Right atrium auricular region (tissue), 2 donors: ENCODE measurements at regions not wholly inside any gene's neighbourhood (a gene's known extent, or its start where the extent isn't known, plus 50 kb on each side); places are given as distances from the start of the nearest gene placed in this dataset.

ENCODE experiments used
- DNase-seq: peaks from one replicate; pipeline ENCODE4 v3.0.0-alpha.2; 2019; ENCODE audit warnings: low spot score
- H3K27ac ChIP-seq, 2 donors: fragments of 200-600 bp; sonication (generic); 1 replicate in 1 of 2; 2 replicates in 1 of 2; pipeline ENCODE4 v1.5.1; 2016 to 2019
- H3K27me3 ChIP-seq, 2 donors: fragments of 200-600 bp; sonication (generic); one replicate each; pipeline versions ENCODE4 v1.5.1 to v1.6.0; 2017 to 2019
- H3K36me3 ChIP-seq: fragments of 200-600 bp; sonication (generic); one replicate; pipeline ENCODE4 v1.5.1; 2016
- H3K4me1 ChIP-seq, 2 donors: fragments of 200-600 bp; sonication (generic); one replicate each; pipeline versions ENCODE4 v1.5.1 to v1.6.0; 2017 to 2019
- H3K4me3 ChIP-seq, 2 donors: fragments of 200-600 bp; sonication (generic); 1 replicate in 1 of 2; 2 replicates in 1 of 2; pipeline ENCODE4 v1.5.1; 2017 to 2019; ENCODE audit warnings: mild to moderate bottlenecking in 1 of 2, moderate library complexity in 1 of 2
- H3K9me3 ChIP-seq, 2 donors: fragments of 200-600 bp; sonication (generic); one replicate each; pipeline ENCODE4 v1.5.1; 2019
- TF ChIP-seq, protein P1 (sequence below), 2 donors: fragments of 200-600 bp; sonication (generic); IDR thresholded peaks; one replicate each; pipeline ENCODE4 v1.5.1; 2019; ENCODE audit warnings: antibody characterized with exemption in 2 of 2

DNA sequence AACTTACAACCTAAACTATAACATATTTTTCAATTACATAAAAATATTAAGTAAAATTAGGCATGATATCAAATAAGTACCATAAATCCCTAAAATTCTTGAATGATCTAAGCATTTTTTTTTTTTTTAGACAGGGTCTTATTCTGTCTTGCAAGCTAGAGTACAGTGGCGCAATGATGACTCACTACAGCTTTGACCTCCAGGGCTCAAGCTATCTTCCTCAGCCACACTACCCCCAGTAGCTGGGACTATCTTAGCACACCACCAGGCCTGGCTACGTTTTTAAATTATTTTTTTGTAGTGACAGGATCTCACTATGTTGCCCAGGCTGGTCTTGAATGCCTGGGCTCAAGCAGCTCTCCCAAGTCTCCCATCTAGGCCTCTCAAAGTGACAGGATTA lies 1042.3 kb downstream of the FSTL5 start:
- Histone ChIP-seq H3K4me3 (no peak overlapping the region), H3K36me3 (no peaks in the 10 kb centered on the region), H3K27ac (no peak overlapping the region), H3K4me1 (no peaks in the 10 kb centered on the region), H3K9me3 (no peaks in the 10 kb centered on the region), H3K27me3 (no peaks in the 10 kb centered on the region)
- no peak for DNase-seq
- TF ChIP-seq, protein P1, sequence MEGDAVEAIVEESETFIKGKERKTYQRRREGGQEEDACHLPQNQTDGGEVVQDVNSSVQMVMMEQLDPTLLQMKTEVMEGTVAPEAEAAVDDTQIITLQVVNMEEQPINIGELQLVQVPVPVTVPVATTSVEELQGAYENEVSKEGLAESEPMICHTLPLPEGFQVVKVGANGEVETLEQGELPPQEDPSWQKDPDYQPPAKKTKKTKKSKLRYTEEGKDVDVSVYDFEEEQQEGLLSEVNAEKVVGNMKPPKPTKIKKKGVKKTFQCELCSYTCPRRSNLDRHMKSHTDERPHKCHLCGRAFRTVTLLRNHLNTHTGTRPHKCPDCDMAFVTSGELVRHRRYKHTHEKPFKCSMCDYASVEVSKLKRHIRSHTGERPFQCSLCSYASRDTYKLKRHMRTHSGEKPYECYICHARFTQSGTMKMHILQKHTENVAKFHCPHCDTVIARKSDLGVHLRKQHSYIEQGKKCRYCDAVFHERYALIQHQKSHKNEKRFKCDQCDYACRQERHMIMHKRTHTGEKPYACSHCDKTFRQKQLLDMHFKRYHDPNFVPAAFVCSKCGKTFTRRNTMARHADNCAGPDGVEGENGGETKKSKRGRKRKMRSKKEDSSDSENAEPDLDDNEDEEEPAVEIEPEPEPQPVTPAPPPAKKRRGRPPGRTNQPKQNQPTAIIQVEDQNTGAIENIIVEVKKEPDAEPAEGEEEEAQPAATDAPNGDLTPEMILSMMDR (IDR thresholded peaks at IDR 0.05) = no peak

DNA sequence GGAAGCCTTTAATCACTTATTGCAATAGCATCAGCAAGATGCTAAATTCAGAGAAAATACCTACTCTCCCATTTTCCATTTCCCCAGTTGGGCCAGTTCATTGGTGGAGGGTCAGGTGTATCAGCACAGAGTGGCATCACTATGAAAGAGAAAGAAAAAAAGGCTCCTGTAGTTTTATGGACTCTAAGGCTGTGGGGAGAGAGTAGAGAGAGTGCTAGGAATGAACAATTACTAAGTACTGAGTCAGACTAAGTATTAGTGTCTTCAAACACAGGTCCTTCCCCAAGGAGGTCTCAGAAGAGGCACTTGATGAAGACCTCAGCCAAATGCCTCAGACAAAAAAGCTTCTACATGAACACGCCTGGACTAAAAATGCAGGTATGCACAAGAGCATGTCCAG lies 1061.9 kb downstream of the FSTL5 start:
- H3K4me3 ChIP-seq = no peak overlapping the region
- no peaks in the 10 kb centered on the region for H3K9me3 ChIP-seq
- H3K27ac ChIP-seq = no peak overlapping the region
- DNase-seq = no peak
- TF ChIP-seq, protein P1 (IDR thresholded peaks at IDR 0.05) = no peak
- no peaks in the 10 kb centered on the region for H3K4me1 ChIP-seq
- H3K36me3 ChIP-seq = no peaks in the 10 kb centered on the region
- H3K27me3 ChIP-seq = no peaks in the 10 kb centered on the region

DNA sequence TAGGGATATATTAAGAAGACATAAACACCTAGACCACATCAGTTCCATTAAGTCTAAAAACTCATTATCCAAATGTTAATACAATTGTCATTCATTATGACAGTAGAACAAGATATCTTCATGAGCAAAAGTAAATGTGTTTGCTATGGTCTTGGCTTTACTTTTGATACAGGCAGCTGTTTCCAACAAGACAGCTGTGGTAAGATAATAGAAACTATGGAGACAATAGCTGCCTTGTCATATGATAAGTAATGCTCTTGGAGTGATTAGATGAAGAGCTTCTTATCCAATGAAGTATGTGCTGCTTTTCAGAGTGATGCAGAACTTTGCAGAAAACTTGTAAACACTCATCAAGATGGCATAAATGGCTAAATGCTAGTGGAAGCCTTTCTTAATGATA lies 1066.0 kb downstream of the FSTL5 start:
- no peak overlapping the region for H3K4me3 ChIP-seq
- no peaks in the 10 kb centered on the region for H3K4me1 ChIP-seq
- no peaks in the 10 kb centered on the region for H3K9me3 ChIP-seq
- no peak overlapping the region for H3K27ac ChIP-seq
- no peak for DNase-seq
- no peaks in the 10 kb centered on the region for H3K36me3 ChIP-seq
- no peaks in the 10 kb centered on the region for H3K27me3 ChIP-seq
- TF ChIP-seq, protein P1 (IDR thresholded peaks at IDR 0.05) = no peak

- no peaks in the 10 kb centered on the region for H3K4me1 ChIP-seq
- no peaks in the 10 kb centered on the region for H3K9me3 ChIP-seq
- no peak for DNase-seq
- H3K4me3 ChIP-seq = no peak overlapping the region
- H3K36me3 ChIP-seq = no peaks in the 10 kb centered on the region
- H3K27ac ChIP-seq = no peak overlapping the region
- H3K27me3 ChIP-seq = no peaks in the 10 kb centered on the region
- TF ChIP-seq, protein P1 (IDR thresholded peaks at IDR 0.05) = no peak
Measured at GRCh38 chr4:161061046-161061445, 1102.8 kb downstream of the FSTL5 start.
